Osteoblast (primary cell): ENCODE measurements at regions not wholly inside any gene's neighbourhood (a gene's known extent, or its start where the extent isn't known, plus 50 kb on each side); places are given as distances from the start of the nearest gene placed in this dataset.

ENCODE experiments used
- DNase-seq: peaks from one replicate; pipeline ENCODE4 v3.0.0; 2011; ENCODE audit warnings: low spot score, mixed read lengths; ENCODE audit not compliant: insufficient read length; ENCODE audit errors: missing footprints
- H2AFZ ChIP-seq: 2 replicates; pipeline ENCODE4 v1.6.0; 2011; ENCODE audit warnings: mild to moderate bottlenecking, low read length
- H3K27ac ChIP-seq: 2 replicates; pipeline ENCODE4 v1.5.1; 2011; ENCODE audit warnings: mild to moderate bottlenecking, low read depth, low read length, moderate library complexity
- H3K27me3 ChIP-seq: 2 replicates; pipeline ENCODE4 v1.6.0; 2012; ENCODE audit warnings: mild to moderate bottlenecking, control low read depth, inconsistent platforms, low read length, moderate library complexity; ENCODE audit not compliant: insufficient read depth
- H3K36me3 ChIP-seq: 2 replicates; pipeline ENCODE4 v1.5.1; 2011; ENCODE audit warnings: mild to moderate bottlenecking, low read length, control low read depth, moderate library complexity; ENCODE audit not compliant: insufficient read depth
- H3K4me1 ChIP-seq: 2 replicates; pipeline ENCODE4 v1.5.1; 2011; ENCODE audit warnings: mild to moderate bottlenecking, low read length, control low read depth, moderate library complexity; ENCODE audit not compliant: insufficient read depth
- H3K4me2 ChIP-seq: 2 replicates; pipeline ENCODE4 v1.6.0; 2011; ENCODE audit warnings: mild to moderate bottlenecking, low read length; ENCODE audit not compliant: insufficient read depth
- H3K4me3 ChIP-seq: fragments of 200-600 bp; sonication (generic); 3 replicates; pipeline ENCODE4 v1.5.1; 2012; ENCODE audit warnings: mild to moderate bottlenecking, low read length, inconsistent platforms; ENCODE audit not compliant: insufficient read depth
- H3K79me2 ChIP-seq: 2 replicates; pipeline ENCODE4 v1.6.0; 2012; ENCODE audit warnings: mild to moderate bottlenecking, low read length, control low read depth, inconsistent platforms; ENCODE audit not compliant: insufficient read depth
- H3K9me3 ChIP-seq: 2 replicates; pipeline ENCODE4 v1.5.1; 2011; ENCODE audit warnings: low read depth, low read length, control low read depth
- H4K20me1 ChIP-seq: 2 replicates; pipeline ENCODE4 v1.6.0; 2012; ENCODE audit warnings: mild to moderate bottlenecking, low read length, control low read depth; ENCODE audit not compliant: insufficient read depth
- TF ChIP-seq, protein P1 (sequence below): IDR thresholded peaks from 2 replicates; pipeline ENCODE4 v1.5.1; 2011; ENCODE audit warnings: mild to moderate bottlenecking, low read depth, low read length, moderate library complexity; ENCODE audit errors: extremely low read depth

GRCh38 chr9:7984692-7985091 is 185.1 kb upstream of the DMAC1 start:
- H3K27ac ChIP-seq: no peak overlapping the region
- no peaks in the 10 kb centered on the region for H3K9me3 ChIP-seq
- TF ChIP-seq, protein P1, sequence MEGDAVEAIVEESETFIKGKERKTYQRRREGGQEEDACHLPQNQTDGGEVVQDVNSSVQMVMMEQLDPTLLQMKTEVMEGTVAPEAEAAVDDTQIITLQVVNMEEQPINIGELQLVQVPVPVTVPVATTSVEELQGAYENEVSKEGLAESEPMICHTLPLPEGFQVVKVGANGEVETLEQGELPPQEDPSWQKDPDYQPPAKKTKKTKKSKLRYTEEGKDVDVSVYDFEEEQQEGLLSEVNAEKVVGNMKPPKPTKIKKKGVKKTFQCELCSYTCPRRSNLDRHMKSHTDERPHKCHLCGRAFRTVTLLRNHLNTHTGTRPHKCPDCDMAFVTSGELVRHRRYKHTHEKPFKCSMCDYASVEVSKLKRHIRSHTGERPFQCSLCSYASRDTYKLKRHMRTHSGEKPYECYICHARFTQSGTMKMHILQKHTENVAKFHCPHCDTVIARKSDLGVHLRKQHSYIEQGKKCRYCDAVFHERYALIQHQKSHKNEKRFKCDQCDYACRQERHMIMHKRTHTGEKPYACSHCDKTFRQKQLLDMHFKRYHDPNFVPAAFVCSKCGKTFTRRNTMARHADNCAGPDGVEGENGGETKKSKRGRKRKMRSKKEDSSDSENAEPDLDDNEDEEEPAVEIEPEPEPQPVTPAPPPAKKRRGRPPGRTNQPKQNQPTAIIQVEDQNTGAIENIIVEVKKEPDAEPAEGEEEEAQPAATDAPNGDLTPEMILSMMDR: no peak
- no peaks in the 10 kb centered on the region for H3K27me3 ChIP-seq
- no peak overlapping the region for H2AFZ ChIP-seq
- H3K4me2 ChIP-seq: no peak overlapping the region
- H4K20me1 ChIP-seq: no peaks in the 10 kb centered on the region
- no peak for DNase-seq
- no peak overlapping the region for H3K4me3 ChIP-seq
- H3K36me3 ChIP-seq: no peaks in the 10 kb centered on the region
- no peaks in the 10 kb centered on the region for H3K4me1 ChIP-seq
- no peaks in the 10 kb centered on the region for H3K79me2 ChIP-seq

DNA sequence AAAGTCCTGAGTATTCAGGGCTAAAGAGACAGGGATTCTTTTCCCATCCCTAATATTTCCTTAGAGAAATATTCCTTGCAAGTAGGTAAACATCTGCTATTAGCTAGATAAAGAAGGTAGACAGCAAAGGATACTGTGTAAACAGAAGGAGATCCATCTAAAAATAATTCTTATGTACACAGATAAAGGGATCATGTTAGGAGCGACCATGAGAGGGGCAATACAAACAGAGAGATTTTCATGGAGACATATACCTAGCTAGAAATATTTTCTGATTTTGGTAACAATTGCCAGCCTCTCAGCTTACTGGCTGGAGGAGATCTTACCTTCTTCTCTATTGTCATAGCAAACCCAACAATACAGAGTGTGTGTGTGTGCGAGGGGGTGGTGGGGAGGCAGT is 184.6 kb upstream of the DMAC1 start:
- Histone ChIP-seq H3K4me3 (no peak overlapping the region), H3K27me3 (no peaks in the 10 kb centered on the region), H3K4me2 (no peak overlapping the region), H3K4me1 (no peaks in the 10 kb centered on the region), H3K27ac (no peak overlapping the region), H3K36me3 (no peaks in the 10 kb centered on the region), H3K79me2 (no peaks in the 10 kb centered on the region), H2AFZ (no peak overlapping the region), H4K20me1 (no peaks in the 10 kb centered on the region), H3K9me3 (no peaks in the 10 kb centered on the region)
- no peak for DNase-seq
- TF ChIP-seq, protein P1: no peak

DNA sequence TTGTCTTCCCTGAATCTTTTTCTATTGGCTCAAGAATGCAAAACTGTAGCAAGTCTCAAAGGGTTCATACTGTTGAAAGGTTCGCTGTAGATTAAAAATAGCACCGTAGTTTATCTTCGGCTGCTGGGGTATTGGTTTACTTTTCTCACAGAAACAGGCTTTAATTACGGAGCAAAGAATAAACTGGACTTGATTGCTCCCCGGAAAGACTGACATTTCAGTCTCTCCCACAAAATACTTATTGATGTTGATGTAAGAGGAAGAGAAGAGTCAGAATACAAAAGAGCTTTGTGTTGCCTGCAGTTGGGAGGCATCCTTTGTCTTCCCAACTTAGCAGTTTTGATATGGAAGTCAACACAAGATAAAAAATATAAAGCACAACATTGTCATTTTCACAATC is 183.9 kb upstream of the DMAC1 start:
- DNase-seq: no peak

DNA sequence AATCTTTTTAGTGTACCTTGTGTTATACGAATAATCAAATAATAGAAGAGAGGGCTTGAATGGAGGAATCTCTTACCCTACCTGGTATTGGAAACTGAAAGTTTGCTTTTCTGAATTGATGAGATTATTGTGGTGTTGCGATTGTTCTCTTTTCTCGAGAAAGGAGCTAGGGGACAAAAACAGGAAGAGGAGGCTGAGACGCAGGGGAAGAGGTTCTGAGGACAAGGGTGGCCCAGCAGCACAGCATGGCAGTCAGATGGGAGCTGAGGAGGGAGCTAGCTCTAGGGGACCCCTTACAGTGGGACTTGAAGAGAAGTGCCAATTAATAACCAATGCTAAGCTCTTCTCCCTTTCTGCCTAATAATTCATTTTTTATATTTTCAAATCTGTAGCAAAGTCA is 183.3 kb upstream of the DMAC1 start:
- H3K4me1 ChIP-seq: no peaks in the 10 kb centered on the region
- no peak overlapping the region for H3K4me2 ChIP-seq
- H3K79me2 ChIP-seq: no peaks in the 10 kb centered on the region
- DNase-seq: no peak
- H3K9me3 ChIP-seq: no peaks in the 10 kb centered on the region
- no peaks in the 10 kb centered on the region for H4K20me1 ChIP-seq
- no peak overlapping the region for H3K4me3 ChIP-seq
- TF ChIP-seq, protein P1: no peak
- no peaks in the 10 kb centered on the region for H3K36me3 ChIP-seq
- H3K27me3 ChIP-seq: no peaks in the 10 kb centered on the region
- H3K27ac ChIP-seq: no peak overlapping the region
- no peak overlapping the region for H2AFZ ChIP-seq

More for the DNA sequence above, 183.9 kb upstream of the DMAC1 start:
- Histone ChIP-seq H3K9me3 (no peaks in the 10 kb centered on the region), H3K27me3 (no peaks in the 10 kb centered on the region), H3K4me2 (no peak overlapping the region), H3K36me3 (no peaks in the 10 kb centered on the region), H4K20me1 (no peaks in the 10 kb centered on the region), H3K4me1 (no peaks in the 10 kb centered on the region), H3K4me3 (no peak overlapping the region), H3K79me2 (no peaks in the 10 kb centered on the region), H2AFZ (no peak overlapping the region), H3K27ac (no peak overlapping the region)
- TF ChIP-seq, protein P1: no peak
